ENCODE measurements at regions not wholly inside any gene's neighbourhood (a gene's known extent, or its start where the extent isn't known, plus 50 kb on each side); places are given as distances from the start of the nearest gene placed in this dataset.

GRCh38 chr6:40340957-40341356 is 246.2 kb downstream of the LRFN2 start:
- no peaks in the 10 kb centered on the region for H3K9me3 ChIP-seq (ENCODE audit: control insufficient read depth in 2 of 2, insufficient read depth in 1 of 2, low read length in 1 of 2)
- WGBS, result 79% methylated on average over 6 of the region's 6 CpGs
- peaks cover 0 to 2% of the 10 kb centered on the region in 2 donors for H3K27me3 ChIP-seq (ENCODE audit: control insufficient read depth in 2 of 2, insufficient read depth in 1 of 2, low read length in 1 of 2)
- H3K27ac ChIP-seq (ENCODE audit: low read depth in 1 of 2, low read length in 1 of 2), result no peak overlapping the region
- DNase-seq (ENCODE audit: low read depth in 6 of 9, low spot score in 9 of 9), result no peak
- no peaks in the 10 kb centered on the region for H3K36me3 ChIP-seq (ENCODE audit: control insufficient read depth in 2 of 2, insufficient read depth in 2 of 2, low read length in 1 of 2)
- H3K4me3 ChIP-seq (ENCODE audit: low read length in 2 of 2), result no peak overlapping the region
- no peaks in the 10 kb centered on the region for H3K4me1 ChIP-seq (ENCODE audit: control insufficient read depth in 2 of 2, insufficient read depth in 2 of 2, low read length in 2 of 2)

GRCh38 chr6:40340196-40340595 is 247.0 kb downstream of the LRFN2 start:
- H3K9me3 ChIP-seq (ENCODE audit: control insufficient read depth in 2 of 2, insufficient read depth in 1 of 2, low read length in 1 of 2), result no peaks in the 10 kb centered on the region
- H3K27me3 ChIP-seq (ENCODE audit: control insufficient read depth in 2 of 2, insufficient read depth in 1 of 2, low read length in 1 of 2), result peaks cover 0 to 2% of the 10 kb centered on the region in 2 donors
- no peak overlapping the region for H3K4me3 ChIP-seq (ENCODE audit: low read length in 2 of 2)
- H3K36me3 ChIP-seq (ENCODE audit: control insufficient read depth in 2 of 2, insufficient read depth in 2 of 2, low read length in 1 of 2), result no peaks in the 10 kb centered on the region
- no peak overlapping the region for H3K27ac ChIP-seq (ENCODE audit: low read depth in 1 of 2, low read length in 1 of 2)
- H3K4me1 ChIP-seq (ENCODE audit: control insufficient read depth in 2 of 2, insufficient read depth in 2 of 2, low read length in 2 of 2), result no peaks in the 10 kb centered on the region
- DNase-seq (ENCODE audit: low read depth in 6 of 9, low spot score in 9 of 9), result no peak
- 93% methylated on average over 8 of the region's 8 CpGs for WGBS

- DNase-seq (ENCODE audit: low read depth in 6 of 9, low spot score in 9 of 9), result no peak
- H3K4me3 ChIP-seq (ENCODE audit: low read length in 2 of 2), result no peak overlapping the region
- H3K36me3 ChIP-seq (ENCODE audit: control insufficient read depth in 2 of 2, insufficient read depth in 2 of 2, low read length in 1 of 2), result no peaks in the 10 kb centered on the region
- H3K27ac ChIP-seq (ENCODE audit: low read depth in 1 of 2, low read length in 1 of 2), result no peak overlapping the region
- WGBS, result 90% methylated on average over 7 of the region's 7 CpGs
- peaks cover 0 to 7% of the 10 kb centered on the region in 2 donors for H3K27me3 ChIP-seq (ENCODE audit: control insufficient read depth in 2 of 2, insufficient read depth in 1 of 2, low read length in 1 of 2)
- H3K4me1 ChIP-seq (ENCODE audit: control insufficient read depth in 2 of 2, insufficient read depth in 2 of 2, low read length in 2 of 2), result no peaks in the 10 kb centered on the region
- H3K9me3 ChIP-seq (ENCODE audit: control insufficient read depth in 2 of 2, insufficient read depth in 1 of 2, low read length in 1 of 2), result no peaks in the 10 kb centered on the region
These were observed 248.9 kb downstream of the LRFN2 start for GRCh38 chr6:40338306-40338705.

- Histone ChIP-seq H3K4me3 (ENCODE audit: low read length in 2 of 2) (no peak overlapping the region), H3K36me3 (ENCODE audit: control insufficient read depth in 2 of 2, insufficient read depth in 2 of 2, low read length in 1 of 2) (no peaks in the 10 kb centered on the region), H3K27ac (ENCODE audit: low read depth in 1 of 2, low read length in 1 of 2) (no peak overlapping the region), H3K4me1 (ENCODE audit: control insufficient read depth in 2 of 2, insufficient read depth in 2 of 2, low read length in 2 of 2) (no peaks in the 10 kb centered on the region), H3K27me3 (ENCODE audit: control insufficient read depth in 2 of 2, insufficient read depth in 1 of 2, low read length in 1 of 2) (peaks cover 0 to 6% of the 10 kb centered on the region in 2 donors), H3K9me3 (ENCODE audit: control insufficient read depth in 2 of 2, insufficient read depth in 1 of 2, low read length in 1 of 2) (no peaks in the 10 kb centered on the region)
- DNase-seq (ENCODE audit: low read depth in 6 of 9, low spot score in 9 of 9), result no peak
- 92% methylated on average over 10 of the region's 10 CpGs for WGBS
These were observed 250.0 kb downstream of the LRFN2 start for GRCh38 chr6:40336940-40337760.

GRCh38 chr6:40336296-40336695 is 250.9 kb downstream of the LRFN2 start:
- 95% methylated on average over 1 of the region's 1 CpG for WGBS
- H3K4me3 ChIP-seq (ENCODE audit: low read length in 2 of 2), result no peak overlapping the region
- H3K27ac ChIP-seq (ENCODE audit: low read depth in 1 of 2, low read length in 1 of 2), result no peak overlapping the region
- peaks cover 0 to 9% of the 10 kb centered on the region in 2 donors for H3K27me3 ChIP-seq (ENCODE audit: control insufficient read depth in 2 of 2, insufficient read depth in 1 of 2, low read length in 1 of 2)
- H3K4me1 ChIP-seq (ENCODE audit: control insufficient read depth in 2 of 2, insufficient read depth in 2 of 2, low read length in 2 of 2), result no peaks in the 10 kb centered on the region
- no peak for DNase-seq (ENCODE audit: low read depth in 6 of 9, low spot score in 9 of 9)
- no peaks in the 10 kb centered on the region for H3K36me3 ChIP-seq (ENCODE audit: control insufficient read depth in 2 of 2, insufficient read depth in 2 of 2, low read length in 1 of 2)
- no peaks in the 10 kb centered on the region for H3K9me3 ChIP-seq (ENCODE audit: control insufficient read depth in 2 of 2, insufficient read depth in 1 of 2, low read length in 1 of 2)

- H3K4me1 ChIP-seq (ENCODE audit: control insufficient read depth in 2 of 2, insufficient read depth in 2 of 2, low read length in 2 of 2), result no peaks in the 10 kb centered on the region
- H3K4me3 ChIP-seq (ENCODE audit: low read length in 2 of 2), result no peak overlapping the region
- H3K9me3 ChIP-seq (ENCODE audit: control insufficient read depth in 2 of 2, insufficient read depth in 1 of 2, low read length in 1 of 2), result no peaks in the 10 kb centered on the region
- H3K27me3 ChIP-seq (ENCODE audit: control insufficient read depth in 2 of 2, insufficient read depth in 1 of 2, low read length in 1 of 2), result peaks cover 3 to 18% of the 10 kb centered on the region in 2 donors
- DNase-seq (ENCODE audit: low read depth in 6 of 9, low spot score in 9 of 9), result no peak
- WGBS, result 48% methylated on average over 5 of the region's 5 CpGs
- no peak overlapping the region for H3K27ac ChIP-seq (ENCODE audit: low read depth in 1 of 2, low read length in 1 of 2)
- no peaks in the 10 kb centered on the region for H3K36me3 ChIP-seq (ENCODE audit: control insufficient read depth in 2 of 2, insufficient read depth in 2 of 2, low read length in 1 of 2)
These were observed 252.5 kb downstream of the LRFN2 start for GRCh38 chr6:40334496-40335270.

- peaks cover 5 to 25% of the 10 kb centered on the region in 2 donors for H3K27me3 ChIP-seq (ENCODE audit: control insufficient read depth in 2 of 2, insufficient read depth in 1 of 2, low read length in 1 of 2)
- no peaks in the 10 kb centered on the region for H3K4me1 ChIP-seq (ENCODE audit: control insufficient read depth in 2 of 2, insufficient read depth in 2 of 2, low read length in 2 of 2)
- H3K27ac ChIP-seq (ENCODE audit: low read depth in 1 of 2, low read length in 1 of 2), result no peak overlapping the region
- DNase-seq (ENCODE audit: low read depth in 6 of 9, low spot score in 9 of 9), result no peak
- WGBS, result 83% methylated on average over 3 of the region's 3 CpGs
- no peaks in the 10 kb centered on the region for H3K36me3 ChIP-seq (ENCODE audit: control insufficient read depth in 2 of 2, insufficient read depth in 2 of 2, low read length in 1 of 2)
- H3K4me3 ChIP-seq (ENCODE audit: low read length in 2 of 2), result no peak overlapping the region
- H3K9me3 ChIP-seq (ENCODE audit: control insufficient read depth in 2 of 2, insufficient read depth in 1 of 2, low read length in 1 of 2), result no peaks in the 10 kb centered on the region
These were observed 255.6 kb downstream of the LRFN2 start for GRCh38 chr6:40331545-40331944.

- peaks cover 5 to 25% of the 10 kb centered on the region in 2 donors for H3K27me3 ChIP-seq (ENCODE audit: control insufficient read depth in 2 of 2, insufficient read depth in 1 of 2, low read length in 1 of 2)
- H3K4me1 ChIP-seq (ENCODE audit: control insufficient read depth in 2 of 2, insufficient read depth in 2 of 2, low read length in 2 of 2), result no peaks in the 10 kb centered on the region
- WGBS, result 48% methylated on average over 4 of the region's 4 CpGs
- H3K27ac ChIP-seq (ENCODE audit: low read depth in 1 of 2, low read length in 1 of 2), result no peak overlapping the region
- H3K36me3 ChIP-seq (ENCODE audit: control insufficient read depth in 2 of 2, insufficient read depth in 2 of 2, low read length in 1 of 2), result no peaks in the 10 kb centered on the region
- no peak for DNase-seq (ENCODE audit: low read depth in 6 of 9, low spot score in 9 of 9)
- H3K4me3 ChIP-seq (ENCODE audit: low read length in 2 of 2), result no peak overlapping the region
- no peaks in the 10 kb centered on the region for H3K9me3 ChIP-seq (ENCODE audit: control insufficient read depth in 2 of 2, insufficient read depth in 1 of 2, low read length in 1 of 2)
These were observed 256.9 kb downstream of the LRFN2 start for GRCh38 chr6:40330301-40330721.

GRCh38 chr6:40328986-40329545 is 258.1 kb downstream of the LRFN2 start:
- Histone ChIP-seq H3K27me3 (ENCODE audit: control insufficient read depth in 2 of 2, insufficient read depth in 1 of 2, low read length in 1 of 2) (peaks cover 5 to 23% of the 10 kb centered on the region in 2 donors), H3K27ac (ENCODE audit: low read depth in 1 of 2, low read length in 1 of 2) (no peak overlapping the region), H3K36me3 (ENCODE audit: control insufficient read depth in 2 of 2, insufficient read depth in 2 of 2, low read length in 1 of 2) (no peaks in the 10 kb centered on the region), H3K4me1 (ENCODE audit: control insufficient read depth in 2 of 2, insufficient read depth in 2 of 2, low read length in 2 of 2) (no peaks in the 10 kb centered on the region), H3K9me3 (ENCODE audit: control insufficient read depth in 2 of 2, insufficient read depth in 1 of 2, low read length in 1 of 2) (no peaks in the 10 kb centered on the region), H3K4me3 (ENCODE audit: low read length in 2 of 2) (no peak overlapping the region)
- 81% methylated on average over 4 of the region's 4 CpGs for WGBS
- DNase-seq (ENCODE audit: low read depth in 6 of 9, low spot score in 9 of 9), result no peak
